ENCODE measurements at regions not wholly inside any gene's neighbourhood (a gene's known extent, or its start where the extent isn't known, plus 50 kb on each side); places are given as distances from the start of the nearest gene placed in this dataset.

GRCh38 chr7:42625421-42625820 lies 286.4 kb downstream of the C7orf25 start:
- TF ChIP-seq POLR2A (IDR thresholded peaks at IDR 0.05) (no peak), CTCF (IDR thresholded peaks at IDR 0.05) (no peak)

Data from heart left ventricle (tissue), 13 donors.